B cell (primary cell): ENCODE measurements at regions not wholly inside any gene's neighbourhood (a gene's known extent, or its start where the extent isn't known, plus 50 kb on each side); places are given as distances from the start of the nearest gene placed in this dataset.

Source experiments
- EZH2 ChIP-seq: IDR thresholded peaks from 2 replicates; pipeline ENCODE4 v1.6.1; 2012; ENCODE audit warnings: borderline replicate concordance, low read depth, mild to moderate bottlenecking, moderate library complexity, low read length; ENCODE audit not compliant: insufficient read depth, poor library complexity, severe bottlenecking
- TF ChIP-seq, protein P1 (sequence below): fragments of 200-600 bp; IDR thresholded peaks from one replicate; pipeline ENCODE4 v1.8.0; 2022; ENCODE audit warnings: antibody characterized with exemption, mild to moderate bottlenecking

GRCh38 chr2:221022554-221022953 is 549.5 kb downstream of the EPHA4 start:
- TF ChIP-seq, protein P1, sequence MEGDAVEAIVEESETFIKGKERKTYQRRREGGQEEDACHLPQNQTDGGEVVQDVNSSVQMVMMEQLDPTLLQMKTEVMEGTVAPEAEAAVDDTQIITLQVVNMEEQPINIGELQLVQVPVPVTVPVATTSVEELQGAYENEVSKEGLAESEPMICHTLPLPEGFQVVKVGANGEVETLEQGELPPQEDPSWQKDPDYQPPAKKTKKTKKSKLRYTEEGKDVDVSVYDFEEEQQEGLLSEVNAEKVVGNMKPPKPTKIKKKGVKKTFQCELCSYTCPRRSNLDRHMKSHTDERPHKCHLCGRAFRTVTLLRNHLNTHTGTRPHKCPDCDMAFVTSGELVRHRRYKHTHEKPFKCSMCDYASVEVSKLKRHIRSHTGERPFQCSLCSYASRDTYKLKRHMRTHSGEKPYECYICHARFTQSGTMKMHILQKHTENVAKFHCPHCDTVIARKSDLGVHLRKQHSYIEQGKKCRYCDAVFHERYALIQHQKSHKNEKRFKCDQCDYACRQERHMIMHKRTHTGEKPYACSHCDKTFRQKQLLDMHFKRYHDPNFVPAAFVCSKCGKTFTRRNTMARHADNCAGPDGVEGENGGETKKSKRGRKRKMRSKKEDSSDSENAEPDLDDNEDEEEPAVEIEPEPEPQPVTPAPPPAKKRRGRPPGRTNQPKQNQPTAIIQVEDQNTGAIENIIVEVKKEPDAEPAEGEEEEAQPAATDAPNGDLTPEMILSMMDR = no peak
- no peak for TF ChIP-seq EZH2
